Renal cortical epithelial cell (primary cell): ENCODE measurements at regions not wholly inside any gene's neighbourhood (a gene's known extent, or its start where the extent isn't known, plus 50 kb on each side); places are given as distances from the start of the nearest gene placed in this dataset.
"Not testable (repeated sequence)": the region's sequence is repeated elsewhere in the genome, so short reads cannot be mapped to it uniquely, and the experiment has no call there.

Experiments
- DNase-seq: peaks from one replicate; pipeline ENCODE4 v3.0.0-alpha.2; 2011; ENCODE audit warnings: low read depth

DNA sequence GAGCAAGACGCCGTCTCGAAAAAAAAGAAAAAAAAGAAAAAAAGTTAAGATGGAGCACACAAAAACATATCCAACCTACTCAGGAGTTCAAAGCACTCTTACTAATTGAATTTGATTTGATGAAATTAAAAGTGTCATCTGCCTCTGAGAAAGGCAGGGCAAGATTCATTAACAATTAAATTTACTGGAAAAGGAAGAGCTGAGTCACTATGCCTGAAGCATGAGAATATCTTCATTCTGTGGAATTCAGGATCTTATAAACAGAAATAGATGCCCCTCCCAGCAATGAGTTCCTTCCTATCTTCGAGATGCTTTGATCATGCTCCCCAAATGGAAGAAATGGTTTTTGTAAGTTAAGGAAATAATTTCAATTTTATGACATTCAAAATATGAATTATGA, 61.0 kb upstream of the ST3GAL6 start:
- peak; percentile 30 for DNase-seq

DNA sequence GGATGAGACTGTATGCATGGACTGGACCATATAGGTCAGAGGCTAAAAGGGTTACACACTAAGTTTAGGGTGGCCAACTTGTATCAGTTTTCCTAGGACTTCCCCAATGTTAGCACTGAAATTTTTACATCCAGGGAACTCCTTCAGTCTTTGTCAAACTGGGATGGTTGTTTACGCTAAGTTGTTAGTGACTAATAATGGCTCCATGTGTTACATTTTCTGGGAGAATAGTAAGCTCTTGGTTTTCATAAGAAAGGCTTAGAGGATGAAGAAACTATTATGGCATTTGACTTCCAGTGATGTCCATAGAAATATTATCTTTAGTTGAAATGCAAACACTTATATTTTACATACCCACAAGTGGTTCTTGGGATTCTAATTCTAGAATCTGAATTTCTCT, 57.9 kb upstream of the ST3GAL6 start:
- DNase-seq, result no peak

DNA sequence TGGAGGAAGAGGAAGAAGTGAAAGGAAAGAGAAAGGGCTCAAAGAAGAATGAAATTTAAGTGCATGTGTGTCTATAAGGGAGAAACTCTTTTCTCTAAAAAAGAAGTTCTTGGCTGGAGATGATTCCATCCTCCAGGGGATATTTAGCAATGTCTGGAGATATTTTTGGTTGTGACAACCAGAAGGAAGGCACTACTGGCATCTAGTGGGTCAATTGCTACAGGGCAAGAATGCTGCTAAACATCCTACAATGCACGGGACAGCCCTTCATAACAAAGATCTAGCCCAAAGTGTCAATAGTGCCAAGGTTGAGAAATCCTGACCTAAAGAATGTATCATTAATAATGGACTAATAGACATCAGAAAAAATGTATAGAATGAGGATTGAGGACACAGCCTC, 57.4 kb upstream of the ST3GAL6 start:
- no peak for DNase-seq

DNA sequence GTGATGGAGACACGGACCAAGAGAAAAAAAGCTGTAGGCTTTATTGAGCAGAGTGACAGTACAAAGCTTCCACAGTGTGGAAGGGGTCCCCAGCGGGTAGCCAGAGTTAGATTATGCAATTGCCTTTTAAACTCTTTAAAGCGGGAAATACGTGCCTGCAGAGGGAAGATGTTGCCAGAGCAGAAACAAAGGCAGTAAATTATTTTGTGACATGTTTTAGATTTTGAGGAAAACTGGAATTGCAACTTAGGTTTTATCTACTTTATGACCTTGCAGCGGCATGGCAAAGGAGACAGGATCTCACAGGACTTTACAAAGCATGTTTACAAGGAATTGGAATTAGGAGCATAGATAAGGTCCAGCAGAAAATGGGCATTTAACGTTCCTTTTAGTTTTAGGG, 54.5 kb upstream of the ST3GAL6 start:
- not testable (repeated sequence) for DNase-seq

DNA sequence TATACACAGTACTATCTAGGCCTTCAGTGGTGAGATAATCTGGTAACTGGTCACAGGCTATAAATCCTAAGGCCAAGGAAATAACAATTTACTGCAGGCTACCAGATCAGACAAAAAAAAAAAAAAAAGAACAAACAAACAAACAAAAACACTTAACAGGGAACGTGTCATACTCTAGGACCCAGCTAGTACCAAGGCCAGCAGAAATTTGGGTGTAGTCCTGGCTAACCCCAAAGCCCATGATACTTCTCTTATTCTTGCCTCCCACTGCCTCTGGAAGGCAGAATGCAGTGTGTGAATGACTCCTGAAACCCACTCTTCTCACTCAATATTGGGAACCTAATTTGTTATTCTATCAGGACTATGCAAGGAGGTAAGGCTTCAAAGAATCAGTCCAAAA, 53.7 kb upstream of the ST3GAL6 start:
- DNase-seq, result no peak

DNA sequence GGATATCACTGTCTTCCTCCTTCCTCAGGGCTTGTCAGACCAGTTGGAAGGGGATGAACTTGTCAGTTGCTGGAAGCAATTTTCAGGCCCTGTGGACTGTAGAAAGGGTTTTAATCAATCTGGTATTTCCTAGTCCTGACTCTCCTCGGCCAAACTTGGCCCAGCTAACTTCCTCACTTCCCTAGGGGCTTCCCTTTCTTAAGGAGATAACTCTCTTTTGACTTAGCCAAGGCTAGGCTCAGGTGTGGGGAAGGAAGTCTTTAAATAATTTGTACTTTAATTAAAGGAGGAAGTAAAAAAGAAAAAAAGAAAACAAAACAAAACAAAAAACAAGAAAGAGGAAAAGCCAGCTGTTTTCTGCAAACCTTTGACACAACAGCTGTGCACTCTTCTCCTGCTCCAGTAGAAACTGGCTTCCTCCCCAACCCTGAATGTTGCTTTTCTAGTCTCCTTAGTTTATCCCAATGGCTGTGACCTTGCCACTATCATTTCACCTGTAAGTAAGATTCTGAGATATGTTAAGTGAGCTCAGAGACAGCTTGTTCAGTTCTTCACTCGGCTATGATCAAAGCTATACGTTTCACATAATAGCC, 53.0 kb upstream of the ST3GAL6 start:
- no peak for DNase-seq

DNA sequence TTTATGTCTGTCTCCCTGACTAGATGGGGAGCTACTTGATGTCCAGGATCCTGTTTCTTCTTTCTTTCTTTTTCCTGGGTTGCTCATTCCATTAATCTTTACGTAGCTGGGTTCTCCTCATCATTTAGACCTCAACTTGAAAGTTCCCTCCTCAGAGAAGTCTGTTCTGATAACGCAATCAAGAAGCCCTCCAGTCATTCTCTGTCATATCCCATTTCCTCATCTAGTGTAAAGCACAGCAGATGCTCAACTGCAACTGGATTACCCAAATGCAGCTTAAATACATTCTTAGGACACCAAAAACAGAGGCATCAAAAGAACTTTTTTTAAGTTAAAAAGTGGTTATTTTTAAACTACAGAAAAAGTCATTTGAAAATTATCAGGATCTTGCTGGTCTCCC, 51.7 kb upstream of the ST3GAL6 start:
- DNase-seq, result no peak

DNA sequence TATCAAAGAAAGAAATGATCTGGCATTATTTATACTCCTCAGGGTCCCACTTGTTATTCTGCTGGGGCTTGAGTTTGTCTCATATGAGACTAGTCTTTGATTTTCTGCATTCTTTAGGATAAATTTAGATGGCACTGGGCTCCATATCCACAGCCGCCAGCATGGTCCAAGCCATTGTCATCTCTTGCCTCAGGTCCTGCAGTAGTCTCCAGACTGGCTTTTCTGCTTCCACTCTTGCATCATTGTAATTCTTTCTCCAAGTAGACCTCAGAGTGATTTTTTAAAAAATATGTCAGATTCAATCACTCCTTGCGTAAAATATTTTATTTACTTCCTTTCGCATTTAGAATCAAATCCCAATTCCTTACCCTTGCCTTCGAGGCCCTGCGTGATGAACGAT, 50.4 kb upstream of the ST3GAL6 start:
- no peak for DNase-seq

DNA sequence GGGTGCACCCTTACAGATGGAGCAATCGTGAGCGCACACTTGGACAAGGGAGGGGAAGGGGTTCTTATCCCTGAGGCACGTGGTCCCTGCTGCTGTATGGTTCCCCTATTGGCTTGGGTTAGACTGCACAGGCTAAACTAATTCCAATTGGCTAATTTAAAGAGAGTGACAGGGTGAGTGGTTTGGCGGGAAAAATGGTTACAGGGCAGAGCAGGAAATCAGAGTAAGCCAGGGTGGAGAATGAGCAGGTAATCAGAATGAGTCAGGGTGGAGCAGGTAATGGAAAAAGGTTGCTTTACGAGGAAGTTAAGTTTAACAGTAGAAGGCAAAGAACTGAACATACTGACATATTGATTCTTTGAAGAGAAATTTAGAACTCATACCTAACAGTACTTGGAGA, 49.8 kb upstream of the ST3GAL6 start:
- not testable (repeated sequence) for DNase-seq
